Smooth muscle cell (in vitro differentiated cells): ENCODE measurements at regions not wholly inside any gene's neighbourhood (a gene's known extent, or its start where the extent isn't known, plus 50 kb on each side); places are given as distances from the start of the nearest gene placed in this dataset.

Experiments
- DNase-seq: peaks from one replicate; lab custom pipeline; 2025; ENCODE audit not compliant: unreplicated experiment; lab: John Stamatoyannopoulos, UW
- H2AFZ ChIP-seq: fragments of 200-600 bp; sonication (generic); 2 replicates; pipeline ENCODE4 v1.6.0; 2016; ENCODE audit warnings: antibody characterized with exemption, low read depth, mild to moderate bottlenecking
- H3F3A ChIP-seq: fragments of 200-600 bp; sonication (generic); 2 replicates; pipeline ENCODE4 v1.6.0; 2017; ENCODE audit warnings: antibody characterized with exemption, low read depth
- H3K27ac ChIP-seq: fragments of 200-600 bp; sonication (generic); 2 replicates; pipeline ENCODE4 v1.5.1; 2016; ENCODE audit warnings: low read depth, mild to moderate bottlenecking
- H3K27me3 ChIP-seq: fragments of 200-600 bp; sonication (generic); 2 replicates; pipeline ENCODE4 v1.6.1; 2016; ENCODE audit warnings: low read depth, mild to moderate bottlenecking
- H3K36me3 ChIP-seq: fragments of 200-600 bp; sonication (generic); 2 replicates; pipeline ENCODE4 v1.5.1; 2016; ENCODE audit warnings: low read depth
- H3K4me1 ChIP-seq: fragments of 200-600 bp; sonication (generic); 2 replicates; pipeline ENCODE4 v1.5.1; 2016; ENCODE audit warnings: low read depth
- H3K4me2 ChIP-seq: fragments of 200-600 bp; sonication (generic); 2 replicates; pipeline ENCODE4 v1.6.0; 2016; ENCODE audit warnings: mild to moderate bottlenecking
- H3K4me3 ChIP-seq: fragments of 200-600 bp; sonication (generic); 2 replicates; pipeline ENCODE4 v1.5.1; 2016; ENCODE audit warnings: mild to moderate bottlenecking
- H3K79me2 ChIP-seq: fragments of 200-600 bp; sonication (generic); 2 replicates; pipeline ENCODE4 v1.6.0; 2016; ENCODE audit warnings: low read depth, mild to moderate bottlenecking
- H3K9ac ChIP-seq: fragments of 200-600 bp; sonication (generic); 2 replicates; pipeline ENCODE4 v1.6.0; 2016; ENCODE audit warnings: low read depth
- H3K9me3 ChIP-seq: fragments of 200-600 bp; sonication (generic); replicated peaks from 2 replicates; pipeline ENCODE4 v1.5.1; 2016; ENCODE audit warnings: low read depth
- H4K20me1 ChIP-seq: fragments of 200-600 bp; sonication (generic); 2 replicates; pipeline ENCODE4 v1.6.0; 2016; ENCODE audit warnings: low read depth
- CTCF ChIP-seq: fragments of 200-600 bp; sonication (generic); IDR thresholded peaks from 2 replicates; pipeline ENCODE4 v1.5.1; 2017; ENCODE audit warnings: borderline replicate concordance, mild to moderate bottlenecking, antibody characterized with exemption; ENCODE audit not compliant: insufficient read depth, poor library complexity, severe bottlenecking
- WGBS: methylation state at CpG from one replicate; pipeline ENCODE4 v1.1.7; 2016; ENCODE audit warnings: low lambda C conversion rate; 5-methylcytosine and 5-hydroxymethylcytosine counted together

GRCh38 chr2:66867063-66867441, 432.1 kb downstream of the MEIS1 start:
- Histone ChIP-seq H4K20me1 (no peaks in the 10 kb centered on the region), H3K9ac (no peak overlapping the region)

GRCh38 chr2:66869076-66869475, 434.2 kb downstream of the MEIS1 start:
- Histone ChIP-seq H3K4me2 (peak overlapping the region; percentile 34), H3K9me3 (no peaks in the 10 kb centered on the region), H3K9ac (no peak overlapping the region), H3K36me3 (no peaks in the 10 kb centered on the region), H3K4me3 (no peak overlapping the region), H3K27ac (peak overlapping the region; percentile 28), H3K79me2 (no peaks in the 10 kb centered on the region), H3F3A (no peaks in the 10 kb centered on the region), H3K4me1 (peaks cover 15% of the 10 kb centered on the region), H4K20me1 (no peaks in the 10 kb centered on the region), H2AFZ (no peak overlapping the region), H3K27me3 (no peaks in the 10 kb centered on the region)
- DNase-seq, result no peak
- no peak for TF ChIP-seq CTCF
- WGBS, result 39% methylated on average over 3 of the region's 3 CpGs

More at GRCh38 chr2:66867063-66867441, 432.1 kb downstream of the MEIS1 start:
- Histone ChIP-seq H3K79me2 (no peaks in the 10 kb centered on the region), H3K4me3 (no peak overlapping the region), H3K27ac (no peak overlapping the region), H2AFZ (no peak overlapping the region), H3K4me2 (no peak overlapping the region), H3K27me3 (no peaks in the 10 kb centered on the region), H3F3A (peaks cover 7% of the 10 kb centered on the region), H3K4me1 (no peaks in the 10 kb centered on the region), H3K9me3 (no peaks in the 10 kb centered on the region), H3K36me3 (no peaks in the 10 kb centered on the region)
- 7% methylated on average over 2 of the region's 2 CpGs for WGBS
- TF ChIP-seq CTCF, result no peak
- DNase-seq, result no peak

- DNase-seq, result no peak
- Histone ChIP-seq H2AFZ (peak overlapping the region; percentile 72), H3K79me2 (no peaks in the 10 kb centered on the region), H3K9me3 (no peaks in the 10 kb centered on the region), H3K4me2 (peak overlapping the region; percentile 53), H3K4me1 (peaks cover 25% of the 10 kb centered on the region), H4K20me1 (no peaks in the 10 kb centered on the region), H3K27me3 (no peaks in the 10 kb centered on the region), H3F3A (no peaks in the 10 kb centered on the region), H3K9ac (no peak overlapping the region), H3K4me3 (no peak overlapping the region), H3K36me3 (no peaks in the 10 kb centered on the region), H3K27ac (peak overlapping the region; percentile 59)
- 54% methylated on average over 8 of the region's 8 CpGs for WGBS
- TF ChIP-seq CTCF, result no peak
These were observed 437.4 kb downstream of the MEIS1 start for GRCh38 chr2:66872081-66872985.
